Stimulated activated CD8-positive, alpha-beta memory T cell treated with anti-CD3 and anti-CD28 coated beads, Interleukin-15, amount 100 ng/mL, for 1 hour (primary cell): ENCODE measurements at regions not wholly inside any gene's neighbourhood (a gene's known extent, or its start where the extent isn't known, plus 50 kb on each side); places are given as distances from the start of the nearest gene placed in this dataset.

Experiments
- DNase-seq: peaks from one replicate; pipeline ENCODE4 v3.0.0-alpha.2; 2020; ENCODE audit warnings: low read depth

GRCh38 chr2:173419506-173419905 lies 64.8 kb downstream of the CDCA7 start:
- DNase-seq, result no peak

GRCh38 chr2:173424886-173425285 lies 70.2 kb downstream of the CDCA7 start:
- no peak for DNase-seq

GRCh38 chr2:173427887-173428668 lies 73.4 kb downstream of the CDCA7 start:
- no peak for DNase-seq

DNA sequence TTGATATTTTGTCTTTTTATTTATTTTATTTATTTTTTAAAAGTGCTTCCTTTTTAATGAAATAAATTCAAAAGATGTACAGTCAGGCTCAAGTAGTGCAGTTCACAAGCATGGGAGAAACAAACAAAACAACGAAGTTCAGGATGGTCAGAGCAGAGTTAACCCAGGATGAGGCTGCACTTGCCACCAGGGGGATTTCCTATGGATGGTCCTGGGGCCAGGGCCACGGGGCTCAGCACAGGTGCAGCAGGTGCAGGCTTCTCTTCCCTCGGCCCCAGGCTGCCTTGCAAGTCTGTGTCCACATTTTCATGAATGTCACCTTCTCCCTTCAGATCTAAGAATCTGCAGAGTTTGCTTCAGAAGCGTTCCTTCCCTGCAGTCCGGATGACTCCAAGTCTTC lies 76.5 kb downstream of the CDCA7 start:
- DNase-seq, result no peak

GRCh38 chr2:173432049-173432754 lies 77.5 kb downstream of the CDCA7 start:
- no peak for DNase-seq

- DNase-seq, result no peak
Observed at GRCh38 chr2:173434762-173435569, 80.3 kb downstream of the CDCA7 start.

GRCh38 chr2:173435574-173435973 lies 80.9 kb downstream of the CDCA7 start:
- DNase-seq, result no peak

- no peak for DNase-seq
Observed at GRCh38 chr2:173436088-173436487, 81.4 kb downstream of the CDCA7 start.

- no peak for DNase-seq
Observed at GRCh38 chr2:173441222-173441621, 86.5 kb downstream of the CDCA7 start.

DNA sequence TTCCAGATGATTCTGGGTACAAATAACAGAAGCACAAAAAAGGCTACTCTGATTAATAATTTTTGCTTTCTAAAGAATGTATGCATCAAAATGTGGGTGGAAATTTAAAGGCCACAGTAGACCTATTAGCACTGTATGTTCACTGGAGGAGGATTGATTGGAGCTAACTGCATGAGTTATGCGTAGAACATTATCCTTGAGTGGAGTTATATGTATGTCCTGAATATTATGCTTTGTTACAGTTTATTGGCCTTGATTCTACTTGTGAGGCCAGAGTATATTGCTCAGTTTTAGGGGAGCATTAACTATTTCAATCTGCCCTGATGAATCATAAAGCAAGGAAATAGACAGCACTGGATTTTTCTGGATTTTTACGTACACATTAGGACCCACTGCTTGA lies 87.9 kb downstream of the CDCA7 start:
- no peak for DNase-seq

DNA sequence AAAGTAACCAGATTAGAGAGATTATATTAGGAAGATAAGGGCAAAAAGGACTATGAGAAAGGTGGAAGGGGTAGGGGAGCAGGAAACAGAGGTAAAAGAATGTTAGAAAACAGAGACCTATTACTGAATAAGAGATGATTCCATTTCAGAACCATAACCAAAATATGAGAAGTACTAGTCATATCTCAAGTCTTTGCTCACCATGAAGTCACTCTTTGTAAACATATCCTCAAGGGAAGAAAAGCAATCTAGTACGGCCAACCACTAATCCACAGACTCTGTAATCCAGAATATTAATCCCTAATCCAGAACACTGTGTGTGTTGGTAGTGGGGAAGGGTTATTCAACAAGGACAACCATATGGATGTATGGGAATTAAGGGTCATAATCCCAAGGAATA lies 92.0 kb downstream of the CDCA7 start:
- DNase-seq, result no peak

DNA sequence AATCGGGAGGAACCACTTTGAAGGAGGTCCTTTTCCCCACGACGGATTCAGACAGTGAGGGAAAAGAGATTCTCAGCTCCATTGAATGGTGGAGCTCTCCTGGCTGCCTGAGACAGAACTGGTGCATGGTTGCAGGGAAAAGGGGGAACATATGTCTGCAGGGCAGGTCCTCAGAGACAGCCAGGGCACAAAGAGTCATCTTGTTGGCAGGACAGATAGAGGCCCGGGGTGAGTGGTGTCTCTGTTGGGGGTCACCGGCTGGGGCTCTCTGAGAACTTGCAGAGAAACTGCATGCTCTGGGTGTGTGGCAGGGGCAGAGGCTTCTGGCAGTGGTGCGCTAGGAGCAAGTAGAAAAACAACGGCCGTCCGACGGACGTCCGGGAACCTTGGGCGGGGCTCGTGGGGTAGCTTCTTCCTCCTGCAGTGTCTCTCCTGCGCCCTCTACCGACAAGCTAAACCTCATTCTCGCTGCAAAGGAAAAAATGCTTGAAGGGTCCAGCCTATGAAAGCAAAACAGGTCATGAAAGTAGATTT lies 94.3 kb downstream of the CDCA7 start:
- peak; percentile 24 for DNase-seq

- DNase-seq, result peak; percentile 4
Observed at GRCh38 chr2:173451118-173451517, 96.4 kb downstream of the CDCA7 start.

GRCh38 chr2:173451941-173452340 lies 97.3 kb downstream of the CDCA7 start:
- no peak for DNase-seq

DNA sequence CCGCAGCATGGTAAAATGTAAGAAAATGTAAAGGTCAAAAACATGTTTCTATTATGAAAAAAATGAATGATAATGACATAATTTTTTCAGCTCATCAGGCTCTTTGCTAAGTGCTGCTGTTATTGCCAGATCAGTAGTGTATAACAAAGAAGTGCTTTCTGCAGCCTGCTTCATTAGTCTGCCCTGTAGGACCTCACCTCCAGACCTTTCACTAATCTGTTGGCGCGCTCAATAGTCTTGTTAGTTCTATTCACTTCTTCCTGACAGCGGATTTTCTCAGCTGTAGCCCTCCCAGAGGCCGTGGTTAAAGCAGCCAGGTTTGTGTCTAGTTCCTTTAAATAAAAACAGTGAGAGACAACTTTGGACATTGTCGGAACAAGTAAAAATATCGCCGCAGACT lies 97.7 kb downstream of the CDCA7 start:
- no peak for DNase-seq

DNA sequence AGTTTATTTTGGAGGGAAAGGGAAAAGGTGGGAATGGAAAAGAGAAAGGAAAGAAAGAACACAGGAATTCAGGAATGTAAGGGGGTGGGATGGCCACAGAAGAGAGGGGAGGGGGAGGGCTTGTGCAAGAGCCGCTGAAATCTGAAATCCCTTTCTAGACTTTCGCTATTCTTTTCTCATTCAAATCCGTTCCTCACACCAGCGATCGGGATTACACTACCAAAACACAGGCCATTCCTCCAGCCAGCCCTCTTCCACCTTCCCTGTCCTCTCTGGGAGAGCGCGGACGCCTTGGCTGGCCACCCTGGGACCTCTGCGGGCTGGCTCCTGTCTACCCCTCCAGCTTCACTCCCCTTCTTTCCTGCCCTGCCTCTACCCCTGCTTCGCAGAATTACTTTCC lies 102.3 kb downstream of the CDCA7 start:
- no peak for DNase-seq

DNA sequence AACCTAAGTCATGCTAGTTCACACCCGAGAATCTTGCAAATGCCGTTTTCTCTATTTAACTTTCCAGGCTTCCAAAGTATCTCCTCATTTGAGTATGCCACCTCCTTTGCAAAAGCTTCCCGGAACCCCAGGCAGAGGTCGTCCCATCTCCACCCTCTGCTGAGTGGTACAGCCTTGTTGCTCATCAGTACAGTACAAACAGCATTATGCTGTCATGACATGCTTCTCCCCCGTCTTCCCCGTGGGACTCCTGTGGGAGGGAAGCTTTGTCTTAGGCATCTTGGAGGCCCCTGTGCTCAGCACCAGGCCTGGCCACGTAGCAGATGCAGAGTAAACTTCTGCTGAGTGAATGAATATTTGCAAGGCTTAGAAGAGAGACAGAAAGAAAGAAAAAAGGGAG lies 102.7 kb downstream of the CDCA7 start:
- DNase-seq, result no peak

DNA sequence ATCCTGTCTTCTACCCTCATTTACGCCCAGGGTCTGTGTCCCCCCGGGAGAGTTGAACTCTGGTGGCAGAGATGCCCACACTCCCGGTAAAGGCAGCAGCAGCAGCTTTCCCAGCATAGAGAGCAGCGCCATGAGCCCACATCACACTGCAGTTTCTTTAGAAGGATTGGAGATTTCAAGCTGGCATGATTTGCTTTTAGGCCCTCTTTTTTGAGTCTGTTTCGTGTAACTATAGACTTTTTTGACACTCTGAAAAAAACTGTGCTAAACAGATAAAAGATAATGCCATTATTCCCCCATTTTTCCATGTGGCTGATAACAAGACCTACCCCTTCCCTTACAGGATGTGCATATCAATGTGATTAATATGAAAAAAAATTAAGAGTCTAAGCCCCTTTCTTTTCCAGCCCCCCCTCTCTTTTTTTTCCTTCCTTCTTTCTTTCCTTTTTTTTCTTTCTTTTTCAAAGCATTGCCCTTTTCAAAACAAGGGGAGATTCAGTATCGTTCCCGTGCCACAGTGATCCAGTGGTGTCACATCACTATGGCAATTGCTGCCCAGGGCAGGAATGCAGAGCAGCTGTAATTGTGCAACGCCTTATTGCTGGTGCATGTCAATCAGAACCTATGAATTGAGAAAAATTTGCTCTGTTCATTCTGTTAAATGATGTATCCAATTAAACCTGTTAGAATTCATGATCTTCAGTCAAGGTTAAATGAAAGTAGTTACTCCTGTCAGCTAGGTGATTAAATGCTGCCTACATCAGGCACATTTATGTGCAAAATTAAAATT lies 104.5 kb downstream of the CDCA7 start:
- no peak for DNase-seq

DNA sequence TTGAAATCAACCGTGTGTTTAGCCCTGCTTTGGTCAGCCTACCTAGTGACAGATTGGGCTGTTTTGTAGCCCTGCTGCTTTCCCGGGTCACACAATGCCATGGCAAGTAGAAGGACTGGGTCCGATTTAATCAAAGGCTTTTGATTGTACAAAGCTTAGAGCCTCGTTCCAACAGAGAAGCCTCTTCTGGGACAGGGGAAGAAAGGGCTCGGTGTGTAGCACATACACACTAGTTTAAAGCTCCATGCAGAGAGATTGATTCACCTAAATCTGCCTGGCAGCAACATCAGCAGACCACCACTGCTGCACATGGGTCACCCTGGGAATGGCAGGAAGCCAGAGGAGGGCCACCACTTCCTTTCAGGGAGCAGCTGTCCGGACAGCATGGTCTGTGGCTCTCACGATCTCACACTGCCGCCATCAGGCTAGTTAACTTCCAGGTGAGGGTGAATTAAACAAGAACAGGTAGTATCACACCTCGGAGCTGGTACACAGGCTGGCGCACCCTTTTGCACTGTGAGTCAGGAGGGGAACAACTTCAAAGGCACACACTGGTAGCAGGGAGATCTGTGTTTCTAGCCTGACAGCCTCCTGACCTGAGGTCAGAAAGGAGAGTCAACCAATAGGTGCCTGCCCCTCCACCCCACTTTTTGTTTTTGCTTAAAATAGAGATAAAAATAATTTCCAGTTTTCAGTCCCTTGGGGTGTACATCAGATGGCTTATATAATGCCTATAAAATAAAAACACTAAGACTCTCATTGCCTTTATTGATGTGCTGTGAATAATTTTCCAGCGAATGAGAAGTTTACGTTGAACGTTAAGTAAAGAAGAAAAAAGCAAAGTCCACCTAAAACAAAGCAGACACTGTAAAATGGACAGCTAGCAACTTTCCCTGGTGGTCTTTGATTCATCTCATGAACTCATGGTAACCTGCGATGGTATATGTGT lies 108.5 kb downstream of the CDCA7 start:
- DNase-seq, result no peak

- no peak for DNase-seq
Observed at GRCh38 chr2:173463846-173464245, 109.2 kb downstream of the CDCA7 start.

GRCh38 chr2:173467751-173468150 lies 113.1 kb downstream of the CDCA7 start:
- DNase-seq, result no peak
